Choroid plexus epithelial cell (primary cell): ENCODE measurements at regions not wholly inside any gene's neighbourhood (a gene's known extent, or its start where the extent isn't known, plus 50 kb on each side); places are given as distances from the start of the nearest gene placed in this dataset.
A peak's percentile ranks its signal among the peaks of the same experiment; 100 is the strongest.

ENCODE experiments used
- DNase-seq: peaks from one replicate; pipeline ENCODE4 v3.0.0-alpha.2; 2010; ENCODE audit warnings: low read depth
- H3K4me3 ChIP-seq: 2 replicates; pipeline ENCODE4 v1.5.1; 2011; ENCODE audit warnings: low read depth, mild to moderate bottlenecking, control low read depth, low read length, moderate library complexity
- CTCF ChIP-seq: conservative IDR thresholded peaks from 2 replicates; pipeline ENCODE4 v1.5.1; 2011; ENCODE audit warnings: low read depth, mild to moderate bottlenecking, control low read depth, inconsistent platforms, low read length, moderate library complexity

DNA sequence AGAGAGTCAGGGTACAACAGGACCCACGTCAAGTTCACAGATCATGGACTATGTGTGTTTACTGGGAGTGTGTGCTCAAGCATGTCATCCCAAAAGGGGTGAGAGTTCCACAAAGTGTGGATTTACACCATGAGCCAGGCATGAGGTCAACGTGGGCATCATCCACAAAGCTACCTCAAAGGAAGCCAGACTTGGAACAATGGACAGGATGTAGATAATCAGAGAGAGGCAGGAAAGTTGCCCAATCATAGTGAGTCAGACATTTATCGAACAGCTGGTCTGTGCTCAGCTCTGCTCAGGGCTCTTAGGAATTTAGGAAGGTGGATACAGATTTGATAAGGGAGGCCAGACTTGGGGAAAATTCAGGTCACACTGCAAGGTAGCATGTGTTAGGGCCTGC is 317.2 kb upstream of the CDYL start:
- no peak for TF ChIP-seq CTCF
- H3K4me3 ChIP-seq = no peak overlapping the region
- DNase-seq = peak; percentile 80

DNA sequence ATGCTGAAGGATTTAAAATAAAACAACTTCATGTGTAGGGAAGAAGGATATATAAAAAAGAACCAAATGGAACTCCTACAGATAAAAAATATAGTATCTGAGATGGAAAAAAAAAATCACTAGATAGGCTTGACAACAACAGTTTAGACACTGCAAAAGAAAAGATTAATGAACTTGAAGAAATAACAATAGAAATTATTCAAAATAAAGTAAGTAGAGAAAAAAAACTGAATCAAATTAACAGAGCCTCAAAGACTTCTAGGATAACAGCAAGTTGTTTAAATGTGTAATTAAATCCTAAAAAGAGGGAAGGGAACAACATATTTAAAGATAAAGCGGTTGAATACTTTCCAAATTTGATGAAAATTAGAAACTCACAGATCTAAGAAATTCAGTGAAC is 316.3 kb upstream of the ECI2 start:
- no peak overlapping the region for H3K4me3 ChIP-seq
- TF ChIP-seq CTCF = no peak
- DNase-seq = no peak

DNA sequence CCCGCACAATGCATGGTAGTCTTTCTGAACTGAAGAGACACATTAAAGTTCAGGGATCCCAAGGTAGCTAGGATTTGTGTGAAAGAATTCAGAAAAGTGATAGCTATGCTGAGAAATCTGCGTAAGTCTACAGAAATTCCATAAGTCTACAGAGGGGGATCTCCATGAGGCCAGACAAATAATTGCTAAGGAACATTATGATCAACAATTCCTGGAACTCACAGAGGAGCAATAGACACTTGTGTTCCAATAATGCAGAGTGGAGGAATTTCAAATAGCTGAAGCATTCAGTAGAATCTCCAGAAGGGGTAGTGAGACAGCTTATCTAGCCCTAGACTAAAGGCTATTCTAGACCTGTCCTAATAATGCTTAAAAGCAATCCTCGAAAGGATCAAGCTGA is 315.7 kb upstream of the ECI2 start:
- DNase-seq = peak; percentile 44
- TF ChIP-seq CTCF = no peak

GRCh38 chr6:4450237-4450636 is 314.9 kb upstream of the ECI2 start:
- no peak overlapping the region for H3K4me3 ChIP-seq
- no peak for TF ChIP-seq CTCF
- no peak for DNase-seq

More for the DNA sequence above, 315.7 kb upstream of the ECI2 start:
- no peak overlapping the region for H3K4me3 ChIP-seq

GRCh38 chr6:4449409-4449808 is 314.0 kb upstream of the ECI2 start:
- H3K4me3 ChIP-seq = no peak overlapping the region
- DNase-seq = no peak

GRCh38 chr6:4448841-4449240 is 313.5 kb upstream of the ECI2 start:
- TF ChIP-seq CTCF = no peak
- H3K4me3 ChIP-seq = no peak overlapping the region
- no peak for DNase-seq

More at GRCh38 chr6:4449409-4449808, 314.0 kb upstream of the ECI2 start:
- TF ChIP-seq CTCF = no peak

GRCh38 chr6:4447639-4448330 is 312.4 kb upstream of the ECI2 start:
- no peak for DNase-seq
- TF ChIP-seq CTCF = no peak
- H3K4me3 ChIP-seq = no peak overlapping the region
